ENCODE measurements at regions not wholly inside any gene's neighbourhood (a gene's known extent, or its start where the extent isn't known, plus 50 kb on each side); places are given as distances from the start of the nearest gene placed in this dataset.

- FAIRE-seq (no peak), DNase-seq (ENCODE audit: insufficient read length, low spot score) (peak; percentile 91)
Observed at GRCh38 chr9:6703898-6704639, 53.7 kb upstream of the KDM4C start.

GRCh38 chr9:6702707-6703106 lies 55.1 kb upstream of the KDM4C start:
- no peak for FAIRE-seq
- no peak for DNase-seq (ENCODE audit: insufficient read length, low spot score)
- no peak for TF ChIP-seq CTCF (IDR thresholded peaks at IDR 0.05; ENCODE audit: insufficient read depth, missing control alignments)

More at GRCh38 chr9:6703898-6704639, 53.7 kb upstream of the KDM4C start:
- no peak for TF ChIP-seq CTCF (IDR thresholded peaks at IDR 0.05; ENCODE audit: insufficient read depth, missing control alignments)

GRCh38 chr9:6696178-6696577 lies 50.6 kb upstream of the GLDC start:
- FAIRE-seq (no peak), DNase-seq (ENCODE audit: insufficient read length, low spot score) (no peak)
- TF ChIP-seq CTCF (IDR thresholded peaks at IDR 0.05; ENCODE audit: insufficient read depth, missing control alignments): no peak

GRCh38 chr9:6695121-6695814 lies 49.7 kb upstream of the GLDC start:
- FAIRE-seq (no peak), DNase-seq (ENCODE audit: insufficient read length, low spot score) (no peak)
- no peak for TF ChIP-seq CTCF (IDR thresholded peaks at IDR 0.05; ENCODE audit: insufficient read depth, missing control alignments)

All from D721Med (cell line).